OCI-LY1 (cell line): ENCODE measurements at regions not wholly inside any gene's neighbourhood (a gene's known extent, or its start where the extent isn't known, plus 50 kb on each side); places are given as distances from the start of the nearest gene placed in this dataset.

Source experiments
- H2AFZ ChIP-seq: fragments of 200-600 bp; sonication (generic), shearing (Covaris generic); 2 replicates; pipeline ENCODE4 v1.6.0; 2014; ENCODE audit warnings: antibody characterized with exemption, mild to moderate bottlenecking, low read length
- H3F3A ChIP-seq: fragments of 200-600 bp; sonication (generic), shearing (Covaris generic); 2 replicates; pipeline ENCODE4 v1.6.0; 2014; ENCODE audit warnings: mild to moderate bottlenecking, antibody characterized with exemption, low read length, moderate library complexity; ENCODE audit not compliant: insufficient read depth
- H3K27ac ChIP-seq: fragments of 200-600 bp; sonication (generic); 2 replicates; pipeline ENCODE4 v1.5.1; 2014; ENCODE audit warnings: low read length, mixed run types, mild to moderate bottlenecking, low read depth; ENCODE audit not compliant: poor library complexity, severe bottlenecking
- H3K27me3 ChIP-seq: fragments of 200-600 bp; sonication (generic); 2 replicates; pipeline ENCODE4 v1.6.0; 2014; ENCODE audit warnings: antibody characterized with exemption, mild to moderate bottlenecking, low read length, moderate library complexity; ENCODE audit not compliant: insufficient read depth
- H3K36me3 ChIP-seq: fragments of 200-600 bp; sonication (generic); 2 replicates; pipeline ENCODE4 v1.6.1; 2014; ENCODE audit warnings: mild to moderate bottlenecking, antibody characterized with exemption, low read length, moderate library complexity, mixed read lengths; ENCODE audit not compliant: insufficient read depth
- H3K4me1 ChIP-seq: fragments of 200-600 bp; sonication (generic); 2 replicates; pipeline ENCODE4 v1.5.1; 2014; ENCODE audit warnings: mild to moderate bottlenecking, low read length, moderate library complexity; ENCODE audit not compliant: insufficient read depth, severe bottlenecking
- H3K4me2 ChIP-seq: fragments of 200-600 bp; sonication (generic), shearing (Covaris generic); 2 replicates; pipeline ENCODE4 v1.6.1; 2014; ENCODE audit warnings: low read length
- H3K4me3 ChIP-seq: fragments of 200-600 bp; sonication (generic); 2 replicates; pipeline ENCODE4 v1.5.1; 2014; ENCODE audit warnings: low read length, low read depth, mild to moderate bottlenecking, mixed read lengths; ENCODE audit not compliant: poor library complexity, severe bottlenecking
- H3K79me2 ChIP-seq: fragments of 200-600 bp; shearing (Covaris generic); 2 replicates; pipeline ENCODE4 v1.6.1; 2016; ENCODE audit warnings: mixed run types, low read length, mixed read lengths; ENCODE audit not compliant: insufficient read depth
- H3K9ac ChIP-seq: fragments of 200-600 bp; sonication (generic), shearing (Covaris generic); 2 replicates; pipeline ENCODE4 v1.6.1; 2014; ENCODE audit warnings: mild to moderate bottlenecking, low read length, mixed read lengths
- H3K9me2 ChIP-seq: fragments of 200-600 bp; sonication (generic), shearing (Covaris generic); 2 replicates; pipeline ENCODE4 v1.6.1; 2014; ENCODE audit warnings: low read depth, mild to moderate bottlenecking, low read length, mixed read lengths
- H3K9me3 ChIP-seq: fragments of 200-600 bp; shearing (Covaris generic); 2 replicates; pipeline ENCODE4 v1.6.1; 2014; ENCODE audit warnings: low read length, mixed read lengths
- H4K20me1 ChIP-seq: fragments of 200-600 bp; sonication (generic), shearing (Covaris generic); 2 replicates; pipeline ENCODE4 v1.6.0; 2016; ENCODE audit warnings: mild to moderate bottlenecking, low read length; ENCODE audit not compliant: insufficient read depth
- EZH2 ChIP-seq: fragments of 200-600 bp; sonication (generic), shearing (Covaris generic); IDR thresholded peaks from 2 replicates; pipeline ENCODE4 v1.8.0; 2017; ENCODE audit warnings: borderline replicate concordance, mixed run types, mild to moderate bottlenecking, antibody characterized with exemption, low read length, moderate library complexity, mixed read lengths
- TF ChIP-seq, protein P1 (sequence below): fragments of 200-600 bp; sonication (generic), shearing (Covaris generic); IDR thresholded peaks from 2 replicates; pipeline ENCODE4 v1.5.1; 2017; ENCODE audit warnings: mild to moderate bottlenecking, antibody characterized with exemption, low read length, moderate library complexity, mixed read lengths

GRCh38 chr1:232579958-232580941 lies 49.7 kb downstream of the SIPA1L2 start:
- no peaks in the 10 kb centered on the region for H3K27me3 ChIP-seq
- no peaks in the 10 kb centered on the region for H3K4me1 ChIP-seq
- no peak for TF ChIP-seq EZH2
- TF ChIP-seq, protein P1, sequence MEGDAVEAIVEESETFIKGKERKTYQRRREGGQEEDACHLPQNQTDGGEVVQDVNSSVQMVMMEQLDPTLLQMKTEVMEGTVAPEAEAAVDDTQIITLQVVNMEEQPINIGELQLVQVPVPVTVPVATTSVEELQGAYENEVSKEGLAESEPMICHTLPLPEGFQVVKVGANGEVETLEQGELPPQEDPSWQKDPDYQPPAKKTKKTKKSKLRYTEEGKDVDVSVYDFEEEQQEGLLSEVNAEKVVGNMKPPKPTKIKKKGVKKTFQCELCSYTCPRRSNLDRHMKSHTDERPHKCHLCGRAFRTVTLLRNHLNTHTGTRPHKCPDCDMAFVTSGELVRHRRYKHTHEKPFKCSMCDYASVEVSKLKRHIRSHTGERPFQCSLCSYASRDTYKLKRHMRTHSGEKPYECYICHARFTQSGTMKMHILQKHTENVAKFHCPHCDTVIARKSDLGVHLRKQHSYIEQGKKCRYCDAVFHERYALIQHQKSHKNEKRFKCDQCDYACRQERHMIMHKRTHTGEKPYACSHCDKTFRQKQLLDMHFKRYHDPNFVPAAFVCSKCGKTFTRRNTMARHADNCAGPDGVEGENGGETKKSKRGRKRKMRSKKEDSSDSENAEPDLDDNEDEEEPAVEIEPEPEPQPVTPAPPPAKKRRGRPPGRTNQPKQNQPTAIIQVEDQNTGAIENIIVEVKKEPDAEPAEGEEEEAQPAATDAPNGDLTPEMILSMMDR: no peak
- H2AFZ ChIP-seq: no peak overlapping the region
- H3K4me3 ChIP-seq: no peak overlapping the region
- H4K20me1 ChIP-seq: no peaks in the 10 kb centered on the region
- H3K79me2 ChIP-seq: no peaks in the 10 kb centered on the region
- no peak overlapping the region for H3K9ac ChIP-seq
- H3K9me2 ChIP-seq: no peaks in the 10 kb centered on the region
- no peaks in the 10 kb centered on the region for H3K36me3 ChIP-seq
- no peaks in the 10 kb centered on the region for H3K9me3 ChIP-seq
- no peak overlapping the region for H3K27ac ChIP-seq
- no peaks in the 10 kb centered on the region for H3F3A ChIP-seq
- no peak overlapping the region for H3K4me2 ChIP-seq

DNA sequence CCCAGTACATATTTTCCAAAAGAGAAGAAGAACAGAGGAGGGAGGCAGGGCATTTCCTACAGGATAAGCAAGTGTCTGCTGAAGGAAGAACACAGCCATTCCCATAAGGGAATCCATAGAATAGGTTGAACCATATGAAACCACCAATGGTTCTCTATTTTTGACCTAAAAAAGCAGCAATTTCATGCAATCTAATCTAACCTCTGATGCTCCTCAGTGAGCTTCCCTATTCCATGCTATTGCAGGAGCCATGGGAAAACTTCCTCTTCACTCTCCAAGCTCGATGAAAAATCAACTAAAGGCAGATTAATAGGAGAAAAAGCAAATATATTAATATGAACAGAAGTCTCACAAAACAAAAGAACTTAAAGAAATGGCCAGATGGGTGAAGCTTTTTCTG lies 50.5 kb downstream of the SIPA1L2 start:
- no peaks in the 10 kb centered on the region for H3K9me2 ChIP-seq
- no peaks in the 10 kb centered on the region for H4K20me1 ChIP-seq
- no peak overlapping the region for H2AFZ ChIP-seq
- no peaks in the 10 kb centered on the region for H3K9me3 ChIP-seq
- no peak overlapping the region for H3K9ac ChIP-seq
- TF ChIP-seq EZH2: no peak
- TF ChIP-seq, protein P1: no peak
- H3K36me3 ChIP-seq: no peaks in the 10 kb centered on the region
- no peaks in the 10 kb centered on the region for H3K27me3 ChIP-seq
- no peaks in the 10 kb centered on the region for H3F3A ChIP-seq
- no peak overlapping the region for H3K4me3 ChIP-seq
- H3K4me1 ChIP-seq: no peaks in the 10 kb centered on the region
- no peaks in the 10 kb centered on the region for H3K79me2 ChIP-seq
- no peak overlapping the region for H3K27ac ChIP-seq
- H3K4me2 ChIP-seq: no peak overlapping the region

- H3K79me2 ChIP-seq: no peaks in the 10 kb centered on the region
These were observed 51.2 kb downstream of the SIPA1L2 start for GRCh38 chr1:232578651-232579195.

More at GRCh38 chr1:232578651-232579195, 51.2 kb downstream of the SIPA1L2 start:
- Histone ChIP-seq H3K4me1 (no peaks in the 10 kb centered on the region), H3K36me3 (no peaks in the 10 kb centered on the region), H3K9me2 (no peaks in the 10 kb centered on the region), H3K27ac (no peak overlapping the region), H2AFZ (no peak overlapping the region), H3K9me3 (no peaks in the 10 kb centered on the region), H3F3A (no peaks in the 10 kb centered on the region), H4K20me1 (no peaks in the 10 kb centered on the region), H3K27me3 (no peaks in the 10 kb centered on the region), H3K4me2 (no peak overlapping the region), H3K4me3 (no peak overlapping the region), H3K9ac (no peak overlapping the region)
- no peak for TF ChIP-seq EZH2
- TF ChIP-seq, protein P1: no peak
